T47D (cell line): ENCODE measurements at regions not wholly inside any gene's neighbourhood (a gene's known extent, or its start where the extent isn't known, plus 50 kb on each side); places are given as distances from the start of the nearest gene placed in this dataset.

Experiments used
- DNase-seq, 2 experiments: peaks; one replicate each; pipeline versions ENCODE4 v3.0.0 to v3.0.0-alpha.2; 2011 to 2012; ENCODE audit warnings: low read depth in 1 of 2, low spot score in 1 of 2
- JUND ChIP-seq: IDR thresholded peaks from 2 replicates; pipeline ENCODE4 v1.6.1; 2012; ENCODE audit warnings: low read depth
- in situ Hi-C: cut with HindIII; loops from 2 replicates; pipeline ENCODE4 v1.10.0; 2016; ENCODE audit warnings: low sequenced_read_pairs, low pct_unique_long_range_greater_than_20kb

- in situ Hi-C loops: no loop called here
- TF ChIP-seq JUND: no peak
- DNase-seq: no peak
Measured at GRCh38 chr11:7197469-7197868, 54.2 kb upstream of the SYT9 start.
